Germinal center (tissue), 1 donor: ENCODE measurements at regions not wholly inside any gene's neighbourhood (a gene's known extent, or its start where the extent isn't known, plus 50 kb on each side); places are given as distances from the start of the nearest gene placed in this dataset.

Experiments
- DNase-seq: peaks from one replicate; pipeline ENCODE4 v3.0.0; 2012; ENCODE audit warnings: mixed read lengths, low spot score

DNA sequence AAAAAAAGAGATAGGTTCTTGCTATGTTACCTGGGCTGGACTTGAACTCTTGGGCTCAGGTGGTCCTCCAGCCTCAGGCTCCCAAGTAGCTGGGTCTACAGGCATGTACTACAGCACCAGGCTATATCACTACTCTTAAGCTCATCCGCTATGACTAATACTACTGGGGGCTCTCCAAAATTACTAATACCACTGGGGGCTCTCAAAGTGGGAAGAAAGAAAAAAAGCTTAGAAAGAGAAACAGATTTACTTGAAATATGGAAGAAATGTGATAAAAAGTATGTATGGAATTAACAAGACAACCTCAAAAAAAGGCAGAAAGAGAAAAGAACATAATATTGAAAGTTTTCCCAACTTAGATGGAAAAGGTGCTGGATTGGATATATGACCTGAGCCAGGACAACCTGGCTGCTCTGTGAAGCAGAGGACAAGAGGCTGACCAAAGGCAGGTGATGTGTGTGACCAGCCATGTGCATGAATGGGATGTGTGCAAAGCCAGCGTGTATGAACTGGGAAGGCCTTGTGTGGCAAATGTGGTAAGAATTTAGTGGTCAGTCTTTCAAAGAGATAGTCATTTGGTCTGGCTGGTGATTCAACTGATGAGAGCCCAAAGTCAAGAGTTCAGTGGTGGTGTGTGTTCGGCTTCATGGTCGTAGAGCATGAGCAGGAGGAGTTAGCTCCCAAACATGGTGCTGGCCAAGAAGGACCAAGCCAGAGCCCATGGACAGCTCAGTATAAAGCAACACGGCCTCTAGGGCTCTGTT, 232.4 kb upstream of the KLF14 start:
- no peak for DNase-seq

DNA sequence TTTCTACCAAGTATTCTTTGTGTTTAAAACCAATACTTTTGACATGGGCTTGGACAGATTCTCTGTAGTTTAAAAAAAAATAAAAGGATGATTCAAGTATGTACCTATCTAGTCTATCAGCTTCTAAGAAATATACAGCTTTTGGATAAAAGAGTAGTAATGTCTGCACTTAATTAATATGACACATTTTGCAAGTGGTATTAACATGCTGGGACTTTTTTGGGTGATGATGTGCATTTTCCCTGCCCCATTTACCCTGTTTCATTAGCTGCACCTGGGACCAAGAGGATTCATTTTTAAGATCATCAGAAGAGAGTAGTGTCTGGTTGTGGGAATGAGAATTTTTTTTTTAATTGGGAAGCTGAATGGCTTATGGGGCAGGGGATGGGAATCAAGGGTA, 236.2 kb upstream of the KLF14 start:
- no peak for DNase-seq

DNA sequence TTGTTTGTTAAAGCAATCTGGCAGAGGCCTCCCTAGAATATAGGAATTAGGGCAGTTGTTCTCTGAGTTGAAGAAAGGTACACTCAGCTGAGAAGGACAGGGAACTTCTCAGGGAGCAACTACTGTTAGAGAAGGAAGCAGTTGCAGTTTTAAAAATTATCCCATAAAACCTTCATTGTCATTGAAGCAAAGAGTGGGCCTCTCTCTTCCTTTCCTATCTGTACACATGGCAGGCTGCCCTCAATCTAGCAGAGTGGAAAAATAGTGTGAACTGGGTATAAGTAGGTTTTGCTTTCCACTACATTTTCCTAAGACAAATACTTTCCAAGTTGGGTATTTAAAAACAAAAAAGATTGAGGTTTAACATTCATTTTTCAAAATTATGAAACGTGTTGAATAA, 236.7 kb upstream of the KLF14 start:
- DNase-seq: no peak

DNA sequence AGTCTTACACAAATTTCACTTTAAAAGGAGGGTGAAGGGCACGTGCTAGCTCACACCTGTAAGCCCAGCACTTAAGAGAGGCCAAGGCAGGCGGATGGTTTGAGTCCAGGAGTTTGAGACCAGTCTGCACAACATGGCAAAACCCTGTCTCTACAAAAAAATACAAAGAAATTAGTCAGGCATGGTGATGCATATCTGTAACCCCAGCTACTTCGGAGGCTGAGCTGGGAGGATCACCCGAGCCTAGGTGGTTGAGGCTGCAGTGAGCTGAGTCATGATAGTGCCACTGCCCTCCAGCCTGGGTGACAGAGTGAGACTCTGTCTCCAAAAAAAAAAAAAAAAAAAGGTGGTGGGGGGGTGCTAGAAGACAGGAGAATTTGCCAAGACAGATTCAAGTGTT, 237.3 kb upstream of the KLF14 start:
- DNase-seq: no peak

DNA sequence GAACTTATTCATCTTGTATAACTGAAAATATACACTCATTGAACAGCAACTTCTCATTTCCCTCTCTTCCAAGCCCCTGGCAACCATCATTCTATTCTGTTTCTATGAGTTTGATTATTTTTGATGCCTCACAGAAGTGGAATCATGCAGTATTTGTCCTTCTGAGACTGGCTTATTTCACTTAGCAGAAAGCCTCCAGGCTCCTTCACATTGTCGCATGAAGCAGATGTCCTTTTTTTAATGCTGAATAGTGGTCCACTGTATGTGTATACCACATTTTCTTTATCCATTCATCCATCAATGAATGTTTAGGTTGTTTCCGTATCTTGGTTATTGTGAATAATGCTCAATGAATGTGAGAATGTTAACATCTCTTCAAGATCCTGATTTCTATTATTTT, 238.2 kb upstream of the KLF14 start:
- DNase-seq: no peak

DNA sequence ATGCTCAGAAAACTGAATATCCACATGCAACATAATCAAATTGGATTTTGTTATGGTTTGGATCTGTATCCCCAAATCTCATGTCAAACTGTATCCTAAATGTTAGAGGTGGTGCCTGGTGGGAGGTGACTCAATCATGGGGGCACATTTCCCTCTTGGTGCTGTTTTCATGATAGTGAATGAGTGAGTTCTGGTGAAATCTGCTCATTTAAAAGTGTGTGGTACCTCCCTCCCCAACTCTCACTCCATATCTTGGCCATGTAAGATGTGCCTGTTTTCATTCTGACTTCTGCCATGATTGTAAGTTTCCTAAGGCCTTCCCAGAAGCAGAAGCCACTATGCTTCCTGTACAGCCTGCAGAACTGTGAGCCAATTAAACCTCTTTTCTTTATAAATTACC, 239.6 kb upstream of the KLF14 start:
- DNase-seq: no peak

DNA sequence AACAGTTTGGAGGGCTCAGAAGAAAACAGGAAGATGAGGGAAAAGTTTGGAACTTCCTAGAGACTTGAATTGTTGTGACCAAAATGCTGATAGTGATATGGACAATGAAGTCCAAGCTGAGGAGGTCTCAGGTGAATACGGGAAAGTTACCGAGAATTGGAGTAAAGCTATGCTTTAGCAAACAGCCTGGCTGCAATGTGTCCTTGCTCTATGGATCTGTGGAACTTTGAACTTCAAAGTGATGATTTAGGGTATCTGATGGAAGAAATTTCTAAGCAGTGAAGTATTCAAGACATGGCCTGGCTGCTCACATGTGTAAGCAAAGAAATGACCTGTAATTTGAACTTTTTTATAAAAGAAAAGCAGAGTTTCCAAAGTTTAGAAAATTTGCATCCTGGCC, 240.2 kb upstream of the KLF14 start:
- DNase-seq: no peak

DNA sequence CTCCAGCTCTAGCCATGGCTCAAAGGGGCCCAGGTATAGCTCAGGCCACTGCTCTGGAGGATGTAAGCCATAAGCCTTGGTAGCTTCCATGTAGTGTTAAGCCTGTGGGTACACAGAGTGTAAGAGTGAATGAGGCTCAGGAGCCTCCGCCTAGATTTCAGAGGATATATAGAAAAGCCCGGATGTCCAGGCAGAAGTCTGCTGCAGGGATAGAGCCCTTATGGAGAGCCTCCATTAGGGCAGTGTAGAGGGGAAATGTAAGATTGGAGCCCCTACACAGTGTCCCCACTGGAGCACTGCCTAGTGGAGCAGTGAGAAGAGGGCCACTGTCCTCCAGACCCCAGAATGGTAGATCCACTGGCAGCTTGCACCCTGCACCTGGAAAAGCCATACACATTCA, 240.8 kb upstream of the KLF14 start:
- no peak for DNase-seq

DNA sequence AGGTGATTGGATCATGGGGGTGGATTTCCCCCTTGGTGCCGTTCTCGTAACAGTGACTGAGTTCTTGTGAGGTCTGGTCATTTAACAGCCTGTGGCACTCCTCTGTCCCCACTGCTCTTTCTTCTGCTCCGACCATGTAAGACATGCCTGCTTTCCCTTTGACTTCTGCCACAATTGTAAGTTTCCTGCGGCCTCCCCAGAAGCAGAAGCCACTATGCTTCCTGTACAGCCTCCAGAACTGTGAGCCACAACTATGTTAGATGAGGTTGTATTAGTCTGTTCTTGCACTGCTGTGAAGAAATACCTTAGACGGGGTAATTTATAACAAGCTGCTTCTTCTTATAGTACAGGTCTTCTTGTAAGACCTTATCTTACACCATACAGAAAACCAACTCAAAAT, 241.7 kb upstream of the KLF14 start:
- no peak for DNase-seq

DNA sequence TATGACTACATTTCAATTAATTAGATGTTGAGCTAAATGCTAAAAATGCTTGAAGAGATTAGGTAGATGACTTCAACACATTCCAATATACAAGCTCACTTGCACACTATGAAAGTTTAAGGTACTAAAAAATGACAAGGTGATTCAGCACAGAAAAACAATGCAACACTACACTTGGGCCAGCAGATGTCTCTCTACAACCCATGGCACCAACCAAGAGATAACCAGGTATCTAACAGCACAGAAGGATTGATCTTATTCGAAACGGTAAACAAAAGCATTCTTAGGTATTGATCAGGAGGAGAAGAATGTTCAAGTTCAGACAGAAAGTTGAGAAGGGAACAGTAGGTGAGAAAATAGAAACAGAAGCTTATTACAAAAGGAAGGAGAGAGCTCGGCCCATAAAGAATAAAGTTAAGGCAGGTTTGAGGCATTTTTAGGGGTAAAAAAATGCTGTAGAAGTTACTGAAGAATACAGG, 248.2 kb upstream of the KLF14 start:
- DNase-seq: peak; percentile 22

DNA sequence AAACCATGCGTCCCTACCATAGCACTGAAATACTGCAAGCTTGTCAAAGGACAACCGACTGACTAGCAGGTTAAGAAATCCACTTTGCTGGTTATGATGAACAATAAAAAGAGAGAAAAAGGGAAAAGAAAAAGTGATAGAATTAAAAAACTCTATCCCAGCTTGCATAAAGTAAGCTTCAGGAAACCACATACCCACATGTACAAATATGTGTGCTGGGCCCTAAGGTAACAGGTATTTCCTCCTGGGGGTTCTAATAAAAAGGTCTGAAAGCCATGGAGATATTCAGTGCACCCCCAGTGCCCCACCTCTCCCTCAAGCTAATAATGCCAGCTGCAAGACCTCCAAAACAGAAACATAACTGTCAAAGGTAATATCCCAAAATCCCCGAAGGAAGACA, 248.6 kb upstream of the KLF14 start:
- DNase-seq: no peak

DNA sequence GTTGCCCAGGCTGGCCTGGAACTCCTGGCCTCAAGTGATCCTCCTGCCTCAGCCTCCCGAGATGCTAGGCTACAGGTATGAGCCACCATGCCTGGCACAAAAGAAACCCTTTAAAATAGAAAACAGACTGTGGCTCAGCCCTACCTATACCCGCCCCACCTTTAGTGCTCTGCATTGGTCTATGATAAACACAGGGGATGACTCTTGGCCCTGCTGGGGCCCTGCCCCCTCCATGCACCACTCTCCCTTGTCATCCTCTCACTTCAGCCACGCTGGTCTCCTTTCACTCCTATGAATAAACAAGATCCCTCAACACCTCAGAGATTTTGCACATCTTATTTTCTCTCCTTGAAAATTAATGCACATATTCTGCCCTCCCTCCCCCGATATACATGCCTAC, 251.4 kb upstream of the KLF14 start:
- no peak for DNase-seq

DNA sequence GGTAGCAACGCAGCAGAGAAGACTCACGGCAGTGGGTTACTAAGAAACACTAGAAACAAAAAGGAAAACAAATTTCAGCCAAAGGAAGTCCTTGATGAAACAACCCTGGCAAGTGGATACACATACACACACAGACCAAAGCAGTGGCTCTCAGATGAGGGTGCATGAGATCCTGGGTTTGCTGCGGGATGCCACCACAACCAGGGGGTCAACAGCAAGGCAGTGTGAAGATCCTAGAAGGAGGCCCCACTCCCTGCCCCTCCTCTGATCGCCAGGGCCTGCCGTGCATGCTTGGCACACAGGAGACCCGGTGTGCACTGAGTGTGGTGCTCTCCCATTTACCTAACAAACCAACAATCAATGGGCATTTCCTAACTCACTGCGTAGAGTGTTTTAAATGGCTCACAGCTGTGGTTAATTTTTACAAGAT, 252.3 kb upstream of the KLF14 start:
- no peak for DNase-seq

DNA sequence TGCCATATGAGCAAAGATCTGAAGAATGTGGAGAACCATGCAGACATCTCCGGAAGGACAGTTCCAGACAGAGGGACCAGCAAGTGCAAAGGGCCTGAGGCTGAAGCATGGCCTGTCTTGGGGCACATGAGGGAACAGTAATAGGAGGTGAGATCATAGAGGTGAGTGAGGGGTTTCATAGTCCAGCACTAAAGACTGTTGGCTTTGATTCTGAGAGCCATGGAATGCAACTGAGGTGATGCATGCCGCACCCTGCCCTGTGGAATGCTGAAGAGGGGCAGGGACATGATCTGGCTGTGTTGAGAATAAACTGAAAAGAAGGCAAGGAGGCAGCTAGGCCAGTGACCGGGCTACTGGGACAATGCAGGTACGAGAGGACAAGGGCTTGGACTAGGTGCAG, 253.1 kb upstream of the KLF14 start:
- DNase-seq: no peak

DNA sequence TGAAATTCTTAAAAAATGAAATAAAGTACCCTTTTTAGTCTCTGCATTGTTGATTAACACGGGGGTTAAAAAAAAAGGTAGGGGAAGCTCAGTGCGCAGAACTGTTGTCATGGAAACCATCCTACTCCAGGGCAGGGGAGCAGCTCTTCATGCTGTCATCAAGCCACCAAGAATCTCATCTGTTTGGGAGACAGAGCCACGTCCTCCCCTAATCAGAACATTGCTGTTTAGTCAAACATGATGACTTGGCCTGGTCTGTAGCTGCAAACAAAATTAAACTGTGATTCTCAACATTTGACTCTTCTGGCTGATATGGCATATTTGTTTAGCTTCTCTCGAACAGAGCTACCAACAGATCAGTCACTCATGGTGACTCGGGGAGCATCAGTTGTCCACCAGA, 254.4 kb upstream of the KLF14 start:
- no peak for DNase-seq

DNA sequence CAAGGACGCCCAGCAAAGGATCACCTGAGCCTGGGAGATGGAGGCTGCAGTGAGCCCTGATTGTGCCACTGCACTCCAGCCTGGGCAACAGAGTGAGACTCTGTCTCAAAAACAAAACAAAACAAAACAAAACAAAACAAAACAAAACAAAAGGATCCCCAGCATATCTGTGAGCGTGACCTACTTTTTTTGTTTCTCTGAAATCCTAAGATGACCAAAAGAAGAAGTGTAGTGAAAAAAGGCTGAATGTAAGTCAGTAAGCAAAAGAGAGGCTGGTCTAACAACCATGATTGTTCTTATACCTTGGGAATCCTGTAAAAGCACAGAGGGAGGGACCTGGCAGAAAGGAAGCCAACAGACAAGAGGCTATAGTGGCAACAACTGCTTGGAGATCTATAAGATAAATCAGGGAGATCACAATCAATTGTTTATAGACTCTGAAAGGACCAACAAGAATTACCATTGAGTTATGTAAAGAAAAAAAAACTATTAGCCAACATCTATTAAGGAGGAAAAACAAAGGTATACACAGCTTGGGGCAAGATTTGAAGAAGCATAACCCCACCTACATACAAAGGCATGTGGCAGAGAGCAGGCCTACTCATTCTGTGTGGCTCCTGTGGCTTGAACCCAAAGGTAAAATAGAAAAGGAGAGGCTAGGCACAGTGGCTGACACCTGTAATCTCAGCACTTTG, 255.2 kb upstream of the KLF14 start:
- no peak for DNase-seq

DNA sequence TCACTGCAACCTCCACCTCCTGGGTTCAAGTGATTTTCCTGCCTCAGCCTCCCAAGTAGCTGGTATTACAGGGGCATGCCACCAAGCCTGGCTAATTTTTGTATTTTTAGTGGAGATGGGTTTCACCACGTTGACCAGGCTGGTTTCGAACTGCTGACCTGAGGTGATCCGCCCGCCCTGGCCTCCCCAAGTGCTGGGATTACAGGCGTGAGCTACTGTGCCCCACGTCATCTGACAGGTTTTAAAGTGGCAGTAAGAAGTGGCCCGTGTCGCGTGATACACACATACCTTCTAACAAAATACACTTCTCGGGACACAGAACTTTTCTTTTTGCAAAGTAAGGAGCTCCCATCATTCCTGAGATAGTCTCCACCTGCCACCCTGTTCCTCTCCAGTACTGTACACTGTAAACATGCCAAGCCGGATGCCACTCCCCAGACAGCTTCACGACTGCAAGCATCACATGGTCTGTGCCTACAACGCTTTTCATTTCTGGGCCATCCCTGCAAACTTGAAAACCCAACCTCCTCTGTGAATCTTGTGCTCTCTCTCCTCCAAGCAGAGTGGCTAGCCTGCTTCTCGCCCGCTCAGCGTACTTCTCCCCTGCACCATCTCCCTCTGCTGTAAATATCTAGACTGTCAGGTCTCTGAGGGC, 256.3 kb upstream of the KLF14 start:
- DNase-seq: no peak

DNA sequence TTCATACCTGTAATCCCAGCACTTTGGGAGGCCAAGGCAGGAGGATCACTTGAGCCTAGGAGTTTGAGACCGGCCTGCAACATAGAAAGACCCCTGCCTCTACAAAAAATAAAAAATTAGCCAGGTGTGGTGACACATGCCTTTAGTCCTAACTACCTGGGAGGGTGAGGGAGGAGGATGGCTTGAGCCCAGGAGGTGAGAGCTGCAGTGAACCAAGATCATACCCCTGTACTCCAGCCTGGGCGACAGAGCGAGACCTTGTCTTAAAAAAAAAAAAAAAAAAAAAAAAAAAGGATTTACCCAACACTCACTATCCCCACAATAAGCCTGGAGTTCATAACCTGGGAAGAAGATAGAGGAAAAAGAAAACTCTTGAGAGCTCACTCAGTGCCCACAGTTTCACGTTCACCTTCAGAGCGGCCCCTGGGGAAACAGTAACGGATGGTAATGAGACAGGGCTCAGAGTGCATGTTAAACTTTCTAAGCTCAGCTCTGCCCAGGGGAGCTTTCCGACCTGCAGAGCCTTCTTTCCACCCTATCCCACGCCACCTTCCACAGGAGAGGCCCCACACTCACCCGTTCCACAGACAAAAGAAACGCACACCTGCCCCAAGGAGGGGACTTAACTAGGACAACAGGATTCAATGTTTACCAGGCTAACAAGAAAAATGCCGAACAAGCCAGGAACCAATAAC, 259.8 kb upstream of the KLF14 start:
- no peak for DNase-seq

DNA sequence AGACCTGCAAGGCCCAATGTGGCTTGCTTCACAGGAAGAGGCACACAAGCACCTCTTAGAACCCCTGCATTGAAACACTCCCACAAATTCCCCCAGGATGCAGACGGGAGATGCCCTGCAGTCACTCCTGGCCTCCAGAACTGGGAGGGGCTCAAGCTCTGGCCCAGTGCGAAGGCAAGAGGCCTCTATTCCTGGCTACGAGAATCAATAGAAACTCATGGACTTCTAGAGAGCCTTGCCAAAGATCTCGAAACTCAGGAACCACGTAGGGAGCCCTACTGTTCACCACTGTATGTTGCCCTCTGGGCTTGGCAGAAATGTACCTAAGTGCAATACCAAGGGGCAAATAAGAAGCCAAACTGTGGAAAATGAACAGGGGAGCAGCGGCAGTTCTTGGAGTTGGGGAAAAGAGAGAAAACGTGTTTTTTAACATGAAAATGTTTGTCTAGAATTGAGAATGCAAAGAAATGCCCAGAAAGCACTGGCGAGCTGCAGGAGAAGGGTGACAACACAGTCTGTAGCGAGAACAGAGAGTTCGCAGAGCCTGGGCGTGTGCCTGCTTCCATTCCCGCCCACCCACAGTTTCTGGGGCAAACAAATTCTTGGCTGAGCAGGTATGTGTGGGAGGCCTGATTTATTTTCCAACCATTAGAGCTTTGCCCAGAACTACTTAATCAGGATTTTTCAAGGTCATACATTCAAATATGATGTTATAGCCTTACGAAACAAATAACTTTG, 260.5 kb upstream of the KLF14 start:
- no peak for DNase-seq

DNA sequence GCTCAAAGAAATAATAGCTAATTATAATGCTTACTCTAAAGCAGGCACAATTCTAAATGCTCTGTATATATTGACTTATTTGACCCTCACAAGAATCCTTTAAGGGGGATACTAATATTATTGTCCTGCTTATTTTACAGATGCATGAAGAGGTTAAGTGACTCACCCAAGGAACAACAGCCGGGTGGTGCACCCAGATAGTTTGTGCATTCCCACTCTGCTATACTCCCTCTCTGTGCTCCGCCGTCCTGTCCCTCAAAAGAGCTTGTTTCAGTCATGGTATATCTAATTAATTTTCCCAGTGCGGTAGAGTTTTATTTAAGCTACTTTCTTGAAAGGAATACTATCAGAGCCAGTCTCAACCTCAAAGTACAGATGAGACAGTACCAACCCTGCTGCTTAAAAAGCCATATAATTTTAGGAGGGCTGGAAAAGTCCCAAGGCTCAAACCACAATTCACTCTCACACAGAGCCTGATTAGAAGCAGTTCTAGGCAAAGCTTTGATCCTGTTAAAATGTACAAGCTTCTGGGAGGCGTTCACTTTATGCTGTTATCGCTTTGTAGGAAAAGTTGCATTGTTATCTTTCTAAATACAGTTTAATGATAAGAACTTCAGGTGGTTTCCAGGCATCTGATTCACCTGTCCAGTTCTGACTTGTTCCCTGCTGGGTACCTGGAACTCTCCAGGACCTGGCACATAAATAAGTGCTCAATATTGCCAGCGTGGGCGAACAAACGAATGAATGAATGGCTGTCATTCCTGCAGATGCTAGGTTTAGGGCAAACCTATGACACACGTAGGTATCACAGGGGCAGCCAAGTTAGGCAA, 261.5 kb upstream of the KLF14 start:
- DNase-seq: no peak

DNA sequence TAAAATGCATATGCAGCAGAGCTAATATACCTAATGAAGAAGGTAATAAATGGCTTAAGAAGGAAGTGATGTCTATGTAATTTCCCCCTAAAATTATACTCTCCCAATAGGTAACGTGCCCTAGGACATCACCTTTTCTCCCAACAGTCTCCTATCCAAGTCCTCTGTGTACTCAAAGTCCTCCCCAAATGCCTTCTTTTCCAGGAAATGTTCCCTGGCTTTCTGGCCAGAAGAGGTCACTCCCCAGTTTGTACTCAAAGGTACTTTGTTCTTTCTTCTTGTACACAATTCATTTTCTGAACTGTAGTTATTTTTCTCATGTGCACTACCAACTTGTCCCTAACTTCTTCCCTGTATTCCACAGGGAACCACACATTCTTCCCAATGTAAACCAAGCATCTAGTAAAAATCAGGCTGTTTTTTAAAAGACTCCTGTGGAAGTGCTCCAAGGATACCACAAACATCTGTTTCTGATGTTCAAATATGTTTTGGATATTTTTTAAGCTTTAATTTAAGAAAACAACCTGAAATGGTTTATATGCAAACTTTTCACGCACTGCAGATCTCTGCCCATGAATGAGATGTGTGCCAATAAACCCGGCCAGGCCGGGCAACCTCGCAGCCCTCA, 262.3 kb upstream of the KLF14 start:
- no peak for DNase-seq
